K562 (cell line): ENCODE measurements at regions not wholly inside any gene's neighbourhood (a gene's known extent, or its start where the extent isn't known, plus 50 kb on each side); places are given as distances from the start of the nearest gene placed in this dataset.

Source experiments
- ATAC-seq: fragments of 200-7000 bp; cut with Tn5 transposase; 3 replicates; pipeline ENCODE4 v1.9.1; 2020; ENCODE audit warnings: moderate library complexity
- BruUV-seq: library from RNA; stranded (reverse); fragments of 400-500 nt; replicated peaks from 2 replicates; lab custom pipeline; 2021; lab: Mats Ljungman, UMichigan
- CTCF ChIA-PET: fragments of 300-600 bp; formaldehyde crosslinking; extraction: SDS; loops from one replicate; lab custom pipeline; 2021; ENCODE audit warnings: low intra/inter-chr PET ratio; lab: Yijun Ruan, JAX
- POLR2A ChIA-PET: fragments of 300-600, 350-650 bp; sonication (Branson Sonifier 250); formaldehyde crosslinking; extraction: SDS; loops from one replicate; lab custom pipeline; 2021; ENCODE audit warnings: antibody characterized with exemption, inconsistent platforms; lab: Yijun Ruan, JAX
- DNase-seq, 4 experiments: peaks; one replicate each; pipeline versions ENCODE4 v3.0.0 to v3.0.0-alpha.2; 2011 to 2018; ENCODE audit warnings: low spot score in 3 of 4, mixed read lengths in 3 of 4; ENCODE audit errors: extremely low read depth in 1 of 4
- FAIRE-seq: peaks from 2 replicates; lab custom pipeline; 2011; peaks lifted over from hg19 to GRCh38; lab: Jason Lieb, UNC
- H2AFZ ChIP-seq: 2 replicates; pipeline ENCODE4 v1.6.0; 2011; ENCODE audit warnings: low read depth, low read length, control low read depth, inconsistent platforms
- H3K27ac ChIP-seq: fragments of 200-600 bp; 3 replicates; pipeline ENCODE4 v1.8.0; 2011; ENCODE audit warnings: low read depth, mild to moderate bottlenecking, control low read depth, inconsistent platforms, low read length, moderate library complexity, mixed read lengths; ENCODE audit errors: extremely low read depth
- H3K27me3 ChIP-seq, 2 experiments: fragments of 300-600 bp in 1 of 2; 2 replicates in 1 of 2; 3 replicates in 1 of 2; pipeline versions ENCODE4 v1.6.0 to v1.8.0; 2011; ENCODE audit warnings: inconsistent platforms in 2 of 2, low read length in 2 of 2, mild to moderate bottlenecking in 1 of 2, mixed read lengths in 1 of 2, moderate library complexity in 1 of 2; ENCODE audit not compliant: control insufficient read depth in 2 of 2, insufficient read depth in 2 of 2
- H3K36me3 ChIP-seq: fragments of 300-600 bp; 3 replicates; pipeline ENCODE4 v1.8.0; 2011; ENCODE audit warnings: mild to moderate bottlenecking, low read length, inconsistent platforms; ENCODE audit not compliant: control insufficient read depth, insufficient read depth
- H3K4me1 ChIP-seq, 2 experiments: fragments of 200-600 bp in 1 of 2; replicated peaks in 1 of 2; 2 replicates in 1 of 2; 3 replicates in 1 of 2; pipeline versions ENCODE4 v1.5.1 to v1.8.0; 2011; ENCODE audit warnings: inconsistent platforms in 2 of 2, low read length in 2 of 2, mild to moderate bottlenecking in 1 of 2, mixed read lengths in 1 of 2, moderate library complexity in 1 of 2; ENCODE audit not compliant: control insufficient read depth in 2 of 2, insufficient read depth in 2 of 2
- H3K4me2 ChIP-seq: 2 replicates; pipeline ENCODE4 v1.6.1; 2011; ENCODE audit warnings: low read length, control low read depth, inconsistent platforms, mixed read lengths; ENCODE audit not compliant: insufficient read depth
- H3K4me3 ChIP-seq: fragments of 200-600 bp; sonication (generic), shearing (Covaris generic); 2 replicates; pipeline ENCODE4 v1.5.1; 2016; ENCODE audit warnings: control low read depth, inconsistent platforms
- H3K79me2 ChIP-seq: fragments of 200-600 bp; 3 replicates; pipeline ENCODE4 v1.8.0; 2011; ENCODE audit warnings: low read length, inconsistent platforms; ENCODE audit not compliant: control insufficient read depth, insufficient read depth
- H3K9ac ChIP-seq, 2 experiments: 2 replicates each; pipeline versions ENCODE4 v1.6.0 to v1.6.1; 2011; ENCODE audit warnings: low read depth in 2 of 2, low read length in 2 of 2, control low read depth in 1 of 2, inconsistent platforms in 1 of 2, mild to moderate bottlenecking in 1 of 2, mixed read lengths in 1 of 2; ENCODE audit not compliant: insufficient read depth in 1 of 2
- H3K9me1 ChIP-seq: one replicate; pipeline ENCODE4 v1.6.0; 2011; ENCODE audit warnings: inconsistent platforms, mild to moderate bottlenecking, low read length, moderate library complexity; ENCODE audit not compliant: control insufficient read depth, insufficient read depth
- H3K9me3 ChIP-seq: replicated peaks from 2 replicates; pipeline ENCODE4 v1.5.1; 2011; ENCODE audit warnings: low read depth, low read length, inconsistent platforms; ENCODE audit not compliant: control insufficient read depth, insufficient read depth
- H4K20me1 ChIP-seq: replicated peaks from 2 replicates; pipeline ENCODE4 v1.6.1; 2011; ENCODE audit warnings: low read length, inconsistent platforms, mixed read lengths; ENCODE audit not compliant: control insufficient read depth, insufficient read depth
- FOXP4 ChIP-seq: sonication (generic); formaldehyde crosslinking; IDR thresholded peaks from 2 replicates; pipeline ENCODE4 v1.8.0; 2022; ENCODE audit warnings: mild to moderate bottlenecking, missing genetic modification reagents, borderline replicate concordance
- ILF3 ChIP-seq: fragments of 450-650 bp; IDR thresholded peaks from 2 replicates; pipeline ENCODE4 v1.6.1; 2018; ENCODE audit warnings: antibody characterized with exemption, mild to moderate bottlenecking, moderate library complexity, borderline replicate concordance
- RAD21 ChIP-seq, 2 experiments: fragments of 250-450 bp in 1 of 2; fragments of 450-650 bp in 1 of 2; sonication (Bioruptor Pico) in 1 of 2; formaldehyde crosslinking in 1 of 2; IDR thresholded peaks in 1 of 2; conservative IDR thresholded peaks in 1 of 2; 2 replicates each; pipeline versions ENCODE4 v1.4.0 to v1.8.0; 2020 to 2022; ENCODE audit warnings: mild to moderate bottlenecking in 2 of 2, moderate library complexity in 1 of 2
- RHOXF2B ChIP-seq: fragments of 250-450 bp; sonication (Bioruptor Pico); conservative IDR thresholded peaks from 2 replicates; pipeline ENCODE4 v1.5.1; 2021
- RREB1 ChIP-seq: fragments of 250-450 bp; sonication (Bioruptor Pico); IDR thresholded peaks from 2 replicates; pipeline ENCODE4 v1.4.0; 2020
- TRIM25 ChIP-seq: fragments of 450-650 bp; IDR thresholded peaks from 2 replicates; pipeline ENCODE4 v1.7.0; 2016; ENCODE audit warnings: borderline replicate concordance
- WGBS: fragments of 100-300 bp; shearing (Covaris generic); methylation state at CpG from one replicate; pipeline ENCODE4 v1.1.6; 2016; ENCODE audit warnings: low coverage, mixed read lengths; ENCODE audit not compliant: insufficient coverage; ENCODE audit errors: missing lambda C conversion rate; 5-methylcytosine and 5-hydroxymethylcytosine counted together
- in situ Hi-C: fragments of 300-500 bp; cut with MboI; formaldehyde crosslinking; loops from 4 replicates; pipeline ENCODE4 v1.15.0; 2018; ENCODE audit warnings: inconsistent platforms, mixed read lengths
- intact Hi-C: fragments of 100-400 bp; cut with micrococcal nuclease; formaldehyde crosslinking; loops from 2 replicates; pipeline ENCODE4 v1.14.2; 2022

- intact Hi-C loops (loop anchor here (1.0 to 2.0 kb wide), 2 partner anchors 52 to 206 kb away; no protein-coding TSS in a partner anchor), in situ Hi-C loops (no loop called here)
- Histone ChIP-seq H3K4me1 (no peaks in the 10 kb centered on the region), H3K27me3 (no peaks in the 10 kb centered on the region; a peak in 1 of 5 replicates), H2AFZ (no peak overlapping the region), H3K9me3 (no peaks in the 10 kb centered on the region), H3K4me2 (no peak overlapping the region), H3K4me3 (no peak overlapping the region), H3K36me3 (no peaks in the 10 kb centered on the region), H3K27ac (no peak overlapping the region), H3K9ac (no peak overlapping the region), H3K79me2 (no peaks in the 10 kb centered on the region), H3K9me1 (no peaks in the 10 kb centered on the region), H4K20me1 (no peaks in the 10 kb centered on the region)
- POLR2A ChIA-PET = no interaction called here
- ATAC-seq (peak; percentile 80), FAIRE-seq (peak; percentile 59), DNase-seq (peak; percentile 57 to 75 (median 68))
- 0% methylated on average over 4 of the region's 4 CpGs for WGBS
- no TSS peak for BruUV-seq
- CTCF ChIA-PET = interaction anchor here (0.6 to 1.0 kb wide), 2 partner anchors 206 to 314 kb away, joined by 4 to 6 read pairs; no protein-coding TSS in a partner anchor
- TF ChIP-seq ILF3 (no peak), RREB1 (CRISPR knock-in tag) (no peak), FOXP4 (CRISPR knock-in tag) (no peak), RAD21 (CRISPR knock-in tag; conservative IDR thresholded peaks at IDR 0.05 in 1 of 2, IDR thresholded peaks at IDR 0.05 in 1 of 2) (peak; percentile 21 to 52; a peak in 2 of 4 replicates), TRIM25 (no peak), RHOXF2B (no peak)
Observed at GRCh38 chr20:60262967-60263603, 304.9 kb downstream of the CDH26 start.
